Fibroblast of pulmonary artery (primary cell): ENCODE measurements at regions not wholly inside any gene's neighbourhood (a gene's known extent, or its start where the extent isn't known, plus 50 kb on each side); places are given as distances from the start of the nearest gene placed in this dataset.

Experiments
- DNase-seq: peaks from one replicate; pipeline ENCODE4 v3.0.0-alpha.2; 2010; ENCODE audit warnings: low read depth
- H3K4me3 ChIP-seq: replicated peaks from 2 replicates; pipeline ENCODE4 v1.5.1; 2011; ENCODE audit warnings: low read depth, mild to moderate bottlenecking, control low read depth, low read length, moderate library complexity
- TF ChIP-seq, protein P1 (sequence below): IDR thresholded peaks from 2 replicates; pipeline ENCODE4 v1.5.1; 2011; ENCODE audit warnings: mild to moderate bottlenecking, control low read depth, low read length, inconsistent platforms; ENCODE audit errors: missing control alignments

DNA sequence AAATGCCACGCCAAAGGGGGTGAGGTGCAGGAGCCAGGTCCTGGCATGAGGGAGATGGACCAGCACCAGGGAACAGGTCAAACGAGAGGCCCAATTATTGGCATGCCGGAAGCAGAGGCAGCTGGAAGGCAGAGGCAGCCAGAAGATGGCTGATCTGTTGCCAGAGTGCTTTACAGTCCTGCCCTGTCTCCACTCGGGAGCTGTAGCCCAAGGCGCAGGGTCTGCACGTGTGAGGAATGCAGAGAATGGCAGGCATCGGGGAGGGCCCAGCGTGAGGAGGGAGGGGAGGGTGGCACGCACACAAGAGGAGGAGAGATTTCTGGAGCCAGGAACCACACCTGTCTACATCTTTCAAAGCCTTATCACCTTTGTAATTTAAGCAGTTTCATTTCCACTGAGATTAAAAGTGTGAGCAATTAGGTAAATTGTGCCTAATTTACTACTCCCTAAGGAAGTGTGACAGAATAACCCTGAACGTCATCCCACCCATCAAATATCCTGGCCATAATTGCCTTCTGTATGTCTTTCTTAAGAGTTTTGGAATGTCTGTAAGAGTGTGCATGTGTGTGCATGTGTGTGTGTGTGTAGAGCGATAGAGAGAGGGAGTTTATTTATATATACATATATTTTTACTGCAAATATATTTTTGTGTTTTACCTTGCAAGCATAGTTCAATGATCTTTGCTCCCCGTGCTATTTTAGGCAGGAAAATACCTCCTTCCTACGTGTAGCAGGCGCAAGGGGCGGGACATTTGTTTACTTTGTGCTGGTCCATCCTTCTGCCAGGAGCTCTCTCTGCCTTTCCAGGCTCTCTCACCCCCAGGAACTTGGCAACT lies 125.5 kb upstream of the SERBP1 start:
- DNase-seq, result no peak
- TF ChIP-seq, protein P1, sequence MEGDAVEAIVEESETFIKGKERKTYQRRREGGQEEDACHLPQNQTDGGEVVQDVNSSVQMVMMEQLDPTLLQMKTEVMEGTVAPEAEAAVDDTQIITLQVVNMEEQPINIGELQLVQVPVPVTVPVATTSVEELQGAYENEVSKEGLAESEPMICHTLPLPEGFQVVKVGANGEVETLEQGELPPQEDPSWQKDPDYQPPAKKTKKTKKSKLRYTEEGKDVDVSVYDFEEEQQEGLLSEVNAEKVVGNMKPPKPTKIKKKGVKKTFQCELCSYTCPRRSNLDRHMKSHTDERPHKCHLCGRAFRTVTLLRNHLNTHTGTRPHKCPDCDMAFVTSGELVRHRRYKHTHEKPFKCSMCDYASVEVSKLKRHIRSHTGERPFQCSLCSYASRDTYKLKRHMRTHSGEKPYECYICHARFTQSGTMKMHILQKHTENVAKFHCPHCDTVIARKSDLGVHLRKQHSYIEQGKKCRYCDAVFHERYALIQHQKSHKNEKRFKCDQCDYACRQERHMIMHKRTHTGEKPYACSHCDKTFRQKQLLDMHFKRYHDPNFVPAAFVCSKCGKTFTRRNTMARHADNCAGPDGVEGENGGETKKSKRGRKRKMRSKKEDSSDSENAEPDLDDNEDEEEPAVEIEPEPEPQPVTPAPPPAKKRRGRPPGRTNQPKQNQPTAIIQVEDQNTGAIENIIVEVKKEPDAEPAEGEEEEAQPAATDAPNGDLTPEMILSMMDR, result no peak
- H3K4me3 ChIP-seq, result no peak overlapping the region

DNA sequence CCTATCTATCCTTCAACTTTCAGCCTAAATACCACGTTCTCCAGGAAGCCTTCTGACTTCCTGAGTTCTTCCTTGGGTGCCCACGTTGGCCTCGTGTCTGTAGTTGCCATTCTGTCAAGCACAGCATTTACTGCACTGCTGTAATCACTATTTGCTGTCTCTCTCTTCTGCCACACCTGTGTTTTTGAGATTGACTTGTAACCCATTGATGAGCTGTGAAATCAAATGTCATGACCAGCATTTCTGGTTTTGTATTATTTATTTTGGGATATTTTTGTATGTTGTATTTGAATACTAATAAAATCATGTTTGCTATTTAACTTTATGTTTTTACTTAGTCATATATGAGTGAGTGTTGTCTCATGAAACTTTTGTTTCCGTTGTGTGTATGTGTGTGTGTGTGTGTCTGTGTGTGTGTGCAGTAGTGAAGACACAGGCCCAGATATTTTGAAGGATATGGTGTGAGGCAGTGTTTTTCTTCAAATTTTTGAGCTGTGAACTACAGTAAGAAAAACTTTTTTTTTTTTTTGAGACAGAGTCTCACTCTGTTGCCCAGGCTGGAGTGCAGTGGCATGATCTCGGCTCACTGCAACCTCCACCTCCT lies 126.2 kb upstream of the SERBP1 start:
- TF ChIP-seq, protein P1, result no peak
- no peak for DNase-seq
- H3K4me3 ChIP-seq, result no peak overlapping the region

DNA sequence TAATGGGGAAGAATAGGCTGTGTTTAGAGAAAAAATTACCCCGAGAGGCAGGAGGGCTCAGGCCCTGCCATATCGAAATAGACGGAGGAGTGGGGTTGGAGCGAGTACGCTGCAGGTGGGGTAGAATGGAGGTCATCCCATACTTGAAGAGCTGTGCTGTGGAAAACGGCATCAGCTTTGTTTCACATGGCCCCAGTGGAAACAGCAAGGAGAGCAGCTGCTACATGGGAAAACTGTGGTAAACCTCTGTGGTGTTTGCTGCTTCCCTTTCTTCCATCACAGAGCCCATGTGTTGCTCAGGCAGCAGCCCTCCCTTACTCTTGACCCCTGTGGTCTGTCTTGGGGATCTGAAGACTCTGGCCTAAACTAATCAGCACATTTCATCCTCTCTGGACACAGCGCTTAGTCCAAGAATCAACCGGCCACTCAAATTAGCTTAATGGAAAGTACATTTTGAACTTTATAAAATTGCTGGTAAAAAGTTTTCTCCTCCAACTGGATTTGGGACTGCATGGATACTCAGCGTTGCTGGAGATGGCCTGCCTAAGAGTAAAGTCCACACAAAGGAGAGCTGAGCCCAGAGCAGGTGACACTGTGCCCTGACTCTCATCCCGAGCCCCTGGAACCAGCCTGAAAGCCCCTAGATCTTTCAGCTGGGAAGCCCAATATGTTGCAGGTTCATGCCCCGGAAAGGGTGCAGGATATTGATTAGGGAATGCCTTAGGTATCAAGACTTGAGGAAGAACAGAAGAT lies 127.1 kb upstream of the GADD45A start:
- no peak for DNase-seq
- no peak overlapping the region for H3K4me3 ChIP-seq
- TF ChIP-seq, protein P1, result no peak

DNA sequence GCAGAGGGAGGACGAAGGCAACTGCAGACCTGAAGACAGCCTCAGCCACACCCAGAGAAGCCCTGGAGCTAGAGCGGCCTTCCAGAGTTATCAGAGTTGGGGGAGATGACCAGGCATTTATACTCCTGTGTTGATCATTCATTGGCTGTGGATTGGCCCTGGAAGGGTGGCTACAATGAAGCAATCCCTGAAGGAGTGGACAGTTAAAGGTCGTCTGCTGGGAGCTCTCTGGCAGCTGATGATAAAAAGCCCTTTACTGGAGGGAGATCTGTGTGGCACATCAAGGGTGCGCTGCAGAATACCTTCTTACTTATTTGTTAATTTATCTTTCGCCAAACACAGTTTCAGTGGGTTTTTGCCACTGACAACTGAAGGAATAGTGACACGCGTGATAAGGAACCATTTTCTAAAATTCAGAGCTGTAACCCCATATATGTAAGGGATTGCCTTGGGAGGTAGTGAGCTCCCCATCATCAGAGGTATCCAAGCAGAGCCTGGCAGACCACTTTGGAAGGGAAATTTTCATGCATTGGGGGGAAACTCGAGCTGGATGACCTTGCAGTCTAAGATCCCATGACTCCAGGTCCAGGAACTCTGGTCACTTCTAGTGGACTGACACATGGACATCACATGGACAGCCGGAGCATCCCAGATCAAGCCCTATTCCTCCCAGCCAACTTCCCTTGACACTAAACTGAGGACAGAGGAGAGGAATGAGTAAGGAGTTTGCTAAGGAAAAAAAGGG lies 126.4 kb upstream of the GADD45A start:
- H3K4me3 ChIP-seq, result no peak overlapping the region
- TF ChIP-seq, protein P1, result no peak
- DNase-seq, result no peak

DNA sequence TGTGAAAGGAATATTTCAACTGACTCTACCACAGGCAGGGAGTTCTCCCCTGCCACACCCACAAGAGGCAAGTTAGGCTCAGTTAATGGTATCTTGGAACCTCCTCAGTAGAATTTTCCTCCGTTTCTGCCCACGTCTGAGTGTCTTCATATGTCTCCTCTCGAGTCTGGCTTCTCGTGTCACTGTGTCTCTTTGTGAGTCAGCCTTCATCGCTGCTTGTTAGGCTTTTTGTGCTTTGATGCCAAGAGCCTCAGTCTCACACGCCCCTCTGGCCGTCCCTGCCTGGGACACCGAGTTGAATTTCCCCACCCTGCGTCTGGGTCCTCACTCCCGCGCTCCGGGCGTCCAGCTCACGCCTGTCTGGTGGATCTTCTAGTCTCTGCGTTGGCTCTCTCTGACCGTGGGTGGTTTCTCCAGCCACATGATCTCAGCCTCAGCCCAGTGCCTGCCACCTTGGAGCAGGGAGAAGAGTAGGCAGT lies 125.7 kb upstream of the GADD45A start:
- DNase-seq, result peak; percentile 48
- TF ChIP-seq, protein P1, result no peak
- H3K4me3 ChIP-seq, result peak overlapping the region; percentile 19

DNA sequence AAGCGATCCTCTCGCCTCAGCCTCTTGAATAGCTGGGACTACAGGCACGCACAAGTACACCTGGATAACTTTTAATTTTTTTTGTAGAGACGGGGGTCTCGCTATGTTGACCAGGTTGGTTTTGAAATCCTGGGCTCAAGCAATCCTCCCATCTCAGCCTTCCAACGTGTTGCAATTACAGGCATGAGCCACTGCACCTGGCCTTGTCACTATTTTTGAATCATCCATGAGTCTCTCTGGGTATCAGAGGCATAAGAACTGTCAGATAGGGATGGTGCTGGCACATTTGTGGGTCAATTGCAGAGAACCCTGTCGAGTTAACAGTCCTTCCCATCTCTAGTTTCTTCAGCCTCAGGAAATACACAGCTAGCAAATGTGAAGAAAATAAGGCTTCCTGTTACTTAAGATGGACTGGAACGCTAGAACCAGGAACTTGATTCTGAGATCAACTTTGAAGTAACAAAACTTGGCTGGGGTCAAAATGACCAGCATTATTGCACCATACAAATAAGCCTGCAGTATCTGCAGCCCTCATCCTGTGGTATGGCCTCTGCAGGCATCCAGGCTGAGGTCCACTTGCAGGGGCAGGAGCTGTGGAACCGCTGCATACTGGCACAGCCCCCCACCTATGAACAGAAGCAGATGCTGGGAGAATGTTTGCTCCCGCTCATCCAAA lies 124.3 kb upstream of the GADD45A start:
- TF ChIP-seq, protein P1, result no peak
- H3K4me3 ChIP-seq, result no peak overlapping the region
- DNase-seq, result peak; percentile 42
